DMS53 (cell line): ENCODE measurements at regions not wholly inside any gene's neighbourhood (a gene's known extent, or its start where the extent isn't known, plus 50 kb on each side); places are given as distances from the start of the nearest gene placed in this dataset.

Experiments
- DNase-seq: peaks from one replicate; lab custom pipeline; 2025; lab: John Stamatoyannopoulos, UW

DNA sequence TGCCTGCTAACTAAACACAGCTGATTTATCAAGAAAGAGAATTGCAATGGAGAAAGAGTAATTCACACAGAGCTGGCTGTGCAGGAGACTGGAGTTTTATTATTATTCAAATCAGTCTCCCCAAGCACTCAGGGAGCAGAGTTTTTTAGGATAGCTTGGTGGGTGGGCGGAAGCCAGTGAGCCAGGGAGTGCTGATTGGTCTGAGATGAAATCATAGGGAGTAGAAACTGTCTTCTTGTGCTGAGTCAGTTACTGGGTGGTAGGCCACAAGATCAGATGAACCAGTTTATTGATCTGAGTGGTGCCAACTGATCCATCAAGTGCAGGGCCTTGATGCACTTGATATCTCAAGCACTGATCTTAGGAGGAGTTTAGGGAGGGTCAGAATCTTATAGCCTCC lies 891.9 kb upstream of the CADM2 start:
- no peak for DNase-seq

DNA sequence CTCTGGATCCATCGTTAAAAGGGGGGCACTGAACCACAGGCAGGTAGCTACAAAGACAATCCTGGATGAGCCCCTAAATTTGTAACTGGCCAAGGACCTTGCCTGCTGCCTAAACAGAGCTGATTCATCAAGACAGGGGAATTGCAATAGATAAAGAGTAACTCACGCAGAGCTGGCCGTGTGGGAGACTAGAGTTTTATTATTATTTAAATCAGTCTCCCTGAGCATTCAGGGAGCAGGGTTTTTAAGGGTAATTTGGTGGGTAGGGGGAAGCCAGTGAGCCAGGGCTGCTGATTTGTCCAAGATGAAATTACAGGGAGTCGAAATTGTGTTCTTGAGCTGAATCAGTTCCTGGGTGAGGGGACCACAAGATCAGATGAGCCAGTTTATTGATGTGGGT lies 885.1 kb upstream of the CADM2 start:
- DNase-seq, result no peak

DNA sequence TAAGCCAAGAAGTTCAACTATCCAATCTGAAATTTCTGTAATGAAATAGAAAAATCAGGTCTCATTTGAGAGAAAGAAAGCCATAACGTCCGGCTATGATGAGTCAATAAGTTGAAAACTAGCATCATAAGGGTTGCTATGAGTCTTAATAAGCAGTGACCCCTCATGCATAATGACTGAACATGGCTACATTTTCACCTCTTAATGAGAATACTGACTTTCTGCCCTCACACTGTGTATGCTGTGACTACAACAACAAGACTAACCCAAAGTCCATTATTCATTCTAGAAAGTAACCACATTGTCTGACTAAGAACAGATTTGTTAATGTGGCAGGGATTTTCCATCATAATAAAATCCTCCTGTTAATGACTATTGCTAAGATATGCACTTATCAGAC lies 884.0 kb upstream of the CADM2 start:
- no peak for DNase-seq

DNA sequence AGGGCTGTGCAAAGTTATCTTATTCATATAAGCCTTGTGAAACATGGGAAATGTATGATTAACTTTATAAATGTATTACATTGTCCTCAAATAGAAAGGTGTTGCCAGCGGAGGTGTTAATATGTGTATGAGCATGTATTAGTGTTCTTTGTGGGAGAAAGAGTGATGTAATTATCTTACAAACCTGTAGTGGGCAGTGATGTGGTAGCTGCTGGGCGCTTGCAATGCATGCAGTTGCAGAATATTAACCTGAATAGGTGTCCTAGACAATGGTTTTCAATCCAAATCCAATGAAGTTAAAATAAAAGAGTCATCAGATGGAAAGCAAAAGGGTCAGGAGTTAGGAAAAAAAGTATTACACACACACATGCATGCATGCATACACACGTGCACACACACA lies 881.3 kb upstream of the CADM2 start:
- DNase-seq, result peak; percentile 9

DNA sequence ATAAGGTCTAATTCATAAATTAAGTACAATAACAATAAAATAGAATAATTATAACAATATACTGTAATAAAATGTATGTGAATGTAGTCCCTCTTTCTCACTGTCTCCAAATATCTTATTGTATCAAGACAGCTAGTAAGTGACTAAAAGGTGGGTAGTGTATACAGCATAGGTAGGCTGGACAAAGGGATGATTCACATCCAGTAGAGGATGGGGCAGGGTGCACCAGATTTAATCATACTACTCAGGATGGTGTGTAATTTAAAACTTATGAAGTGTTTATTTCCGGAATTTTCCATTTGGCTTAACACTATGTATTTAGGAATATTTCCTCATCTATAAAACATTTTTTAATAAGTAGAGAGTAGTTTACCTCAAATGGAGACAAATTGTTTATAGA lies 876.1 kb upstream of the CADM2 start:
- no peak for DNase-seq

DNA sequence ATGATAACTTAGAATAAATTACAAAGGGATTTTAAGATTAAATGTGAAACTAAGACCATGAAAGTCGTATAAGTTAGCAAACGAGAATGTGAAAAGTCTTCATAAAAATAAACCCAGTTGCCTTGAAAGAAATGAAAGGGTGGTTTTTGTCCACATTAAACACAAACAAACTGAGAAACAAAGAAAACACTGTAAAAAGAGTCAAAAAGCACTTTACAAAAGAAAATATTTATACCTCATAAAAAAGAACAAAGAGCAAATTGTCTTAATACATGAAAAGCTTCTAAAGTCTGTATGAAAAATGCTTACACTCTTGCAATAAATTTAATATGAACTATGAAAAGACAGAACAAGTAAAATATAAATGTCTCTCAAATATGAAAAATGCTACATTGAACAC lies 865.9 kb upstream of the CADM2 start:
- DNase-seq, result no peak

DNA sequence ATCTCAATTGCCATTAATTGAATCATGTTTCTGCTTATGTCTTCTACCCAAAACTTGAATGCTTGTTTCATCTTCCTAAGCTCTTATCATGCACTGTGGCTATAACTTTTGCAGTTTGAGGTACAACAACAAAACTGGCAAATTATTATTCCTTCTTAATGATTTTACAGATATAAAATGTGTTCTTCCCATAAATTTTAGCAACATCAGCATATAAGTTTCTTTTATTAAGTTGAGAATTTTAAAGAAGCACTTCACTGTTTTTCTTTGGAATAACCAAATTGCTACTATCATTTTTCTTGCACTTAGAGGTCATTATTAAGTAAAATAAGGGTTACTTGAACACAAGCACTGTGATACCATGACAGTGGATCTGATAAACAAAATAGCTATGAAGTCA lies 862.6 kb upstream of the CADM2 start:
- DNase-seq, result no peak

DNA sequence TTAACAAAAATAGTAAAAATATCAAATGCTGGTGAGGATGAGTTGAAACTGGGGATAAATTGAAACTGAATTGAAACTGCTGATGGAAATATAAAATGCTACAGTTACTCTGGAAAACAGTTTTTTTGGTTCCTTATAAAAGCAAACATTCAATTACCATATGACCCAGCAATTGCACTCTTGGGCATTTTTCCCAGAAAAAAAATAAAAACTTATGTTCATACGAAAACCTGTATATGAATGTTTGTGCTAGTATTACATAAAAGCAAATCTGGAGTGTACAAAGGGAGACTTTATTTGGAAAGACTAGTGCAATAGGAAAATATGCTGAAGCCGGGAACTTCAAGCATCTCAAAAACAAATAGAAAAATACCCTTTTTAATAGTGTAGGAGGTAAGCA lies 857.9 kb upstream of the CADM2 start:
- no peak for DNase-seq

DNA sequence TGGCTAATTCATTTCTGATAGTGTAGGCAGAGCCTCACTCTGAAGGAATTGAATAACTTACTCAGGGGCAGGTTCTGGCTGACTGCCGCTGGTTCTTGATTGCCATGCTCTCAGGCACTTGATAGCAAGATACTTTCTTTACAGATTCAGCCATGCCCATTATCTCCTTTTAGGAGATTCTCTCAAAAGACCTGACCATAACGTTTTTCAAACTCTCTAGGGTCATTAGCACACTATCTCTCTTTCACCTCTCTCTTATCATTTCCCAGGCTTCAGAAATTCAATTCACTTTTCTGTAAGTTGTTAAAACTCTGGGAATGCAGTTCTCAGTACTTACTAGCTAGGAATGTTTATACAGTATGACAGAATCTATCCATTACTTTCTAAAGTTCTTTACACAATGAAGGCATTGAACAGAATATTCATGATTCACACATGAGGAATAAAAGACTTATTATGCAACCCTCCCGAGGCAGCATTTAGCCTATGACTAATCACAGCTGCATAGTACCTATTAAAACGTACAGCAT lies 850.3 kb upstream of the CADM2 start:
- peak; percentile 0 for DNase-seq

DNA sequence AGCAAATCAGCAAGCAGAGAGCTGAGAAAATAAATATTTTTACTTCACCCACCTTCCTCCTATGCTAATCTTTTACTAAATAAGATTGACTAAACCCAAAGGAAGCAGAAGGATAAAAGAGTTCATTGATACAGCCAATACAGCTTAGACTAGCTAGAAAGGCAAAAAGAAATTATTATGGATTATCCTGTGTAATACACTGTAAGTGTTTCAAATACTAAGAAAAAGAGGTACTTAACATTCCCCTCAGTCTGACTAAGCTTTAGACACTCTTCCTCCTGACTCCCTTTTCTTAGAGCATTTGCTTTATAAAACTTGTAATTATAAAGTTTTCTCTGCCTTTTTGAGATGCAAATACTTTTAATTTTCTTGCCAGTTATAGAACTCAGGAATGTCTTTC lies 848.9 kb upstream of the CADM2 start:
- DNase-seq, result no peak

DNA sequence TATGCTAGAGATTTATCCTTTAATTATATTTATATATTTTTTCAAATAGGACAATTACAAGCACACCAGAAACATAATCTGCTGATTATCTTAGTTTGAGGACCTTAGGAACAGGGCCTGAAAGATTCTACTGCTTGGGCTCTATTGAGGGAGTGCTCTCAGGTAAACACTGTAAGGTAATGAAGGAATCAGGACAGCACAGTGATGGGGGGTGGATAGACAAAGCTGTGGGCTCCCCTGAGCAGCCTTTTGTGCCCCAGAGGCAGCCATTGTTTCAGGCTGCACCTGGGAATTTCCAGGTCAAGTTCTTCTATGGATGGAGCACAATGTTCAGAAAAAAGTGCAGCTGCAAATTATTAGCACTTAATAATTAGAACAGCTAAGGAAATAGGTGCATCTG lies 848.0 kb upstream of the CADM2 start:
- no peak for DNase-seq

DNA sequence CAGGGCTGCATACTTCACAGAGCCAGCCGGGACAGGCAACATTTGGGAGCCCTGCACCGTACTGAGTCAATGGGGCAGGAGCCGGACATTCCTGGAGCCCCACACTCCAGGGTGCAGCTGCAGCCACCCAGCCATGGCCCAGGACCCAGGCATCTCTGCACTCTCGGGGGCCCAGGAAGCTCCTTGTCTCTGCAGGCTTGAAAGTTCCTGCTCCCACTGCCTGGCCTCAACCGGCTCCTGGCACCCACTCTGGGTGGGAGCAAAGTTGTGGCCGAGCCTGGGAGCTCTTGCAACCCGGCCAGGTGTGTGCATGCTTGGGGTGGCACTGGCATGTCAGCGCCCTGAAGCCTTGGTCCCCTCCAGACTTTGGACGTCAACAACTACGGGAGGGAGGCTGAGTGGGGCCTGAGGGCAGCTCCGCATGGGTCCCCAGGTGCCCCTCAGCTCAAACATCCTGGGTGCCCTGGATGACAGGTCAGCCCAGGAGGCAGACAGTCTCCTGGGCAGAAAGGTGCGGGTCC lies 833.5 kb upstream of the CADM2 start:
- no peak for DNase-seq

DNA sequence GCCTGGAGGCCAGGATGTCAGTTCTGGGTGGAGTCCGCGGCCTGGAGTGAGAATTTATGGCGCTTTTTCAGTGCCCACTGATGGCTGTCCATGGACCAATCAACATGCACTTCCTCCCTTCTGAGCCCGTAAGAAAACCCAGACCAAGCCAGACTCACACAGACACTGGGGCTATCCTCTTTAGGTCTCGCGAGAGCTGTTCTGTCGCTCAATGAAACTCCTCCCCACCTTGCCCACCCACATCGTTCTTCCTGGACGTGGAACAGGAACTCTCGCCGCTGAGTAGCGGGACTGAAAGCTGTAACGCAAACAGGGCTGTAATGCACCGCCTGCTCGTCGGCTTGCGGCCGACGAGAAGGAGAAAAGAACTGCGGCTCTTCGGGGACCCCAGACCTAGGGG lies 833.0 kb upstream of the CADM2 start:
- DNase-seq, result no peak

DNA sequence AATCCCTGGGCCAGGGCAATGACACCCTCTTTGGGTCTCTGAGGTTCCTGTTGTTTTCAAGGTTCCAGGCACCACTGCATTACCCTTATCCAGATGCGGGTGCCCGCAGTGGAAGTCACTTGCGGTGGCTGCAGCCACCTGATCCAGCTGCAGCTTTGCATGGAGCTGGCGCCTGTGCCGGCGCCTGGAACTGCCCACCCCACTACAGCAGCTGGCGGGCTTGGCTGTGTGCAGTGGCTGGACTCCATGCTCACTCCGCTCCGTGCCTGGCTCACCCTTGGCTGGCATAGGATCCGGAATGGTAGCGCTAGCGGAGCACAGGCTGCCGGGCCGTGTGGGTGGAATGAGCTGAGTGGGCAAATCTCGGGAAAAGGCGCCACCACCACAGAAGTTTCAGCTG lies 832.6 kb upstream of the CADM2 start:
- no peak for DNase-seq

DNA sequence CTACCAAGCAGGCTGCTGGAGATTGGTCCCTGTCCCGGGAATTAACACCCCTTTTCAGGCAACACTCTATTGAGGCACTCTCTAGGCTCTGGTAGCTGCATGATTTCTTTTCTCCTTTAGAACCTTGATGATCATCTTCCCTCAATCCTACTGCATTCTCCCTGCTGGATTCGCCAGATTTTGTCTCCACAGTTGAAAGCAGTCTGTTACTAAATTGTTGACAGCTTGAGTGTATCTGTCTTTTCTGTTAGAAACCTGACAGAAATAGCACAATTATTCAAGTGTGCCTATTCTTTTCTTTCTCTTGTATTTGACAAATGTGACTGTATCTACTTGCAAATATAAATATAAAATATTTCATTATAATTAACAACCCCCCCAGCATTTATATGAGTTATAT lies 830.8 kb upstream of the CADM2 start:
- DNase-seq, result no peak

DNA sequence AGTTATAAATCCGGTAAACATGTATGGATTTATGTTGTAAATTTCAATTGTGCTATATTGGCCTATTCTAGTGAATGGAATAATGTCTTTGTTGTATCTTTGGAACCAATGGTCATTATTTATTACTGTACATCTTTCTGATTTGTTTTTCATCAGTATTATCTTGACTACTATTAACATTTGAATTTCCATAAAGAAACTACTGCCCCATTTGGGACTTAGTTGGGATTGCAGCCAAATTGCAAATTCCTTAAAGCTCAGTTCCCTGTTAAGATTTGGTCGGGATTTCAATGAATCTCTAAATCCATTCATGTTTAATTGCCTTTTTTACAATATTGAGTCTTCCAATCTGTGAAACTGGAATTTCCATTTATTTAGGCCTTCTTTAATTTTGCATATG lies 822.4 kb upstream of the CADM2 start:
- DNase-seq, result peak; percentile 0

DNA sequence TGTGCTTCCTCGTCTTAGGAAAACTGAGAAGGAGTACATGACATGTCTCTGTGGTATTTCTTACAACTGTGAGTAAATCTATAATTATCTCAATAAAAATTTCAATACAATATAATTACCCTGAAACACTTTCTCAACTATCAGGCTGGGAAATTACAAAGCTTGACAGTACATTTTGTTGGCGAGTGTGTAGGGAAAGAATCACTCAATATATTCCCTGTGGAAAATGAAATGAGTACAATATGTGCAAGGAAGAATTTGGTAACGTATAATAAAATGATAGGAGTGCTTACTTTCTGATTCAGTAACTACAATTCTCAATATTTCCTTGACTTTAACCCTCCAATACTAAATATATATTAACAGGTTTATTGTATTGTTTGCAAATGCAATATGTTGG lies 818.2 kb upstream of the CADM2 start:
- no peak for DNase-seq

DNA sequence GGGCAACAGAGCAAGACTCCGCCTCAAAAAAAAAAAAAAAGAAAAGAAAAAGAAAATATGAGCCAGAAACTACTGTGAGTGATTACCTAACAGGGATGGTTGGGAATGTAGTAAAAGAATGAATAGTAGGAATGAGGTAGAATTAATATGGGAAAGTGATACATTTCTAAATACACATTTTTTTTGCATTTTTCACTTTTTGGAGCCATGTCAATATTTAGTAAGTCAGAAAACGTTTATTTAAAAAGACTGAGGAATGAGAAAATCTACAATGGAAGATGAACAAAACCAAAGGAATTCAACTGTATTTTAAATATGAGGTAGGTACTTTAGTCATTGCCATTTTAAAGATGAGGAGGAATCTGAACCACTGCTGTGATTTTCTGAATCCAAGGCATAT lies 817.2 kb upstream of the CADM2 start:
- DNase-seq, result no peak

DNA sequence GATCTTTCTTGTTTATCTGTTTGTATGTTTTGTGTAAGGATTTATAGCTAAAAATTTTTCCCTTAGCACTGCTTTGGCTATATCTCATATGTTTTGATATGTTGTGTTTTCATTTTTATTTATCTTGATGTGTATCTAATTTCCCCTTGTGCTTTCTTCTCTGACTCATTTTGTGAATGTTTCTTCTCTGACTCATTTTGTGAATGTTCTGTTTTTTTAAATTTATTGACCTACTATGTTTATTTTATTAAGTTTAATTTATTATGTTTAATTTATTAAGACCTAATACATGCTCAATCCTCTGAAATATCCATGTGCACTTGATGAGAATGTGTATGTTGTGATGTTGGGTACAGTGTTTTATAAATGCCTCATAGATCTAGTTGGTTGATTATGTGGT lies 793.5 kb upstream of the CADM2 start:
- DNase-seq, result no peak

DNA sequence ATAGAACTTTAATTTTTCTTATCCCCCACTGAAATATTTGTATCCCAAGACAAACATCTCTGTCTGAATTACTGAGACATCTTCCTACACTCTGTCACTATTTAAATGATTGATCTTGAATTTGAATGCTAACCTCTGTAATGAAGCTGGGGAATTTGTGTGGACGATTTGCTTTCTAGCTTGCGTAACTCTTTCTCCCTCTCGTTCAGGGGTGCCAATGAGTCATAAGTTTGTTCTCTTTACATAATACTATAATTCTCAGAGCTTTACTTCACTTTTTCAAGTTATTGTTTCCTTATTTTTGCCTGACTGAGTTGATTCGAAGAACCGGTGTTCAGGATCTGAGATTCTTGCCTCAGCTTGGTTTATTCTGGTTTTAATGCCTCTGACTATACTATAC lies 783.3 kb upstream of the CADM2 start:
- DNase-seq, result no peak

DNA sequence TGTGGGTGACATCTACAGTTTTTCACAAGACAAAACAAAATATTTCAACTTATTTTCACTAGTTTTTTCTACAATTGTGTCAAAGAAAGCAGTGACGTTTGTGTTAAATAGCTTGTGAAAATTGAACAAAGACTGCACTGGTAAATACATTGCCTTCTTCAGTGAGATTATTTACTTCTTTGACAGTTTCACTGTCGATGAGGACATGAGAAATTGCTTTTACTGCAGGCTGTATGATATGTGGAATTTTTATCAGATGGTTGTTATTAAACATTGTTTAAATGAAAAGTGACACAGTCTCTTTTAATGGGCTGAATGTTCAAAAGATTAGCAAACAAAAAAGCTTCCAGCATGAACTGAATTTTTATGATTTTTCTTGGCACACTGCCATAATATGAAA lies 773.9 kb upstream of the CADM2 start:
- DNase-seq, result no peak

DNA sequence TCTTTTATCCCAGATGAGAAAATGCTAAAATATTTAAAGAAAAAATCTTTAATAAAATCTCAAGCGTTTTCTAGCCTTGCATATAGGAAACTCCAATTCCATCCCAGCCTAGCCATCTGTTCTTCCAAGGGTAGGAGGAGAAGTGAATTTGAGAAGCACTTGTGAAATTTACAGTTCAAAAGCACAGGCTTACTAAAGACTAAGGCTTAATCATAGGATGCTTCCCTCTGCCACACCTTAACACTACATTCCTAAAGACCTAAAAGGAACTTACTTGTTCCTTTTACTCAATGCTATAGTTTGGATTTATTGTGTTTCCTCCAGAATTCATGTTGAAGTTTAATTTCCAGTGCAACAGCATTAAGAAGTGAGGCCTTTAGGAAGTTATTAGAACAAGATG lies 764.8 kb upstream of the CADM2 start:
- DNase-seq, result no peak

DNA sequence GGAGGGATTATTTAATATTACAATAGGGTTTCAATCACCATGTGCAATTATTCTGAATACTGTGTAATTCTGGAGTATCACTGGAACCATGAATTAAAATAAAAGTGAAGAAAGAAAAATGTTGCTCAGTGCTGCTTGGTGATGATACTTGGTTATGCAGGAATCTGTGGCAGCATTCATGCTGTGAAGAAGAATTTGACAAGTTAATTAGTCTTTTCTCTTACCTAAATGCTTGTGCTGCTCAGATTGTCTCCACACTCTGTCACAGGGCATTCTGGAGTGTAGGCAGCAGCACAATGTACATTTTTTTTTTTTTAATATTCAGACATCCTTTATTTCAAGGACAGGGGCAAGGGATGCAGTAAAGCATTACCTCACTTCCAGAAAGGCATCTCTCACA lies 749.3 kb upstream of the CADM2 start:
- DNase-seq, result no peak

DNA sequence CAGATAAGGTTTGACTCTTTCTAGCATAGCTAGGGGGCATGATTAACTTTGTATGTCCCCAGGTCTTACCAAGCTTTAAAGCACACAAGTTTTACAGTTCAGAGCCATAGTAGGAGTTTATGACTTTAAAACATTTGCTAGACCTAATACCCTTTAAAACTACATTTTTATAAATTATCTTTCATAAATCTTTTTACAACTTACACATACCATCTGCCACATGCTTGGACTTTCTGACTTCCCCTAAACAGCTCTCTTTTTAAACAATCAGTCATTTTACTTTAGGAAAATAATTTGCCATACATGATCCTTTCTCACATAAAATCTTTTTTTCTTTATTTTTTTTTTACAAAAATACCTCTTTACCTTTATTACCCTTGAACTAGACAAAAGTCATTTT lies 735.3 kb upstream of the CADM2 start:
- no peak for DNase-seq

DNA sequence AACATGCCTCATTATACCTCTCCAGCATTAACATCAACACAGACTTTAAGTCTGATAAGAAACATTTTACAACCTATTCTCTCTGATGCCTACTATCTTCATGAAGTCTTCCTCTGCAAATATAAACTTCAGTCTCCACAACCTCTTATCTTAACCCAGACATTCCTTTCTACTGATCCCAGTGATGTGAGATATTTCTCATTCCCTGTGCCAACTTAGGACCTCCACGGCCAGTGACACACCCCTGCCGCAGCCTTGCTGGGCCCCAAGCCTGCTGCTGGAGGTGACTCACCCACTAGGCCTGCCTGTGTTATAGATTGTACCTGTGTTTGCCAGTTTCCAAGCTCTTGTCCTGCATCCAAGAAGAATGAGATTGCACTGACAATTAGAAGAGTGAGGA lies 734.5 kb upstream of the CADM2 start:
- DNase-seq, result no peak
